ENCODE measurements at regions not wholly inside any gene's neighbourhood (a gene's known extent, or its start where the extent isn't known, plus 50 kb on each side); places are given as distances from the start of the nearest gene placed in this dataset.

GRCh38 chr15:26106556-26106955, 243.4 kb upstream of the ATP10A start:
- no peak for ATAC-seq
- WGBS, 2 donors: 82 to 89% methylated on average over 3 of the region's 3 CpGs
- no peak overlapping the region for H3K4me3 ChIP-seq
- intact Hi-C loops (cut with DNase I): no loop called here
- DNase-seq: no peak
- H3K4me1 ChIP-seq: no peaks in the 10 kb centered on the region
- no peaks in the 10 kb centered on the region for H3K9me3 ChIP-seq
- no peak overlapping the region for H3K27ac ChIP-seq
- H3K27me3 ChIP-seq: no peaks in the 10 kb centered on the region
- no peak for TF ChIP-seq CTCF (IDR thresholded peaks at IDR 0.05)
- TF ChIP-seq POLR2A (IDR thresholded peaks at IDR 0.05): no peak
- H3K36me3 ChIP-seq (replicated peaks in 1 of 2; ENCODE audit: insufficient read depth in 1 of 2, low read depth in 2 of 2): no peaks in the 10 kb centered on the region

- H3K27ac ChIP-seq: no peak overlapping the region
- H3K4me1 ChIP-seq: no peaks in the 10 kb centered on the region
- TF ChIP-seq CTCF (IDR thresholded peaks at IDR 0.05) (no peak), POLR2A (IDR thresholded peaks at IDR 0.05) (no peak)
- no peaks in the 10 kb centered on the region for H3K36me3 ChIP-seq (replicated peaks in 1 of 2; ENCODE audit: insufficient read depth in 1 of 2, low read depth in 2 of 2)
- no peak overlapping the region for H3K4me3 ChIP-seq
- intact Hi-C loops (cut with DNase I): no loop called here
- H3K27me3 ChIP-seq: no peaks in the 10 kb centered on the region
- H3K9me3 ChIP-seq: no peaks in the 10 kb centered on the region
- no peak for ATAC-seq
- DNase-seq: no peak
- 60 to 79% methylated on average over 7 of the region's 7 CpGs for WGBS, 2 donors
Measured at GRCh38 chr15:26103002-26103404, 239.9 kb upstream of the ATP10A start.

GRCh38 chr15:26102365-26102764, 239.2 kb upstream of the ATP10A start:
- Histone ChIP-seq H3K36me3 (replicated peaks in 1 of 2; ENCODE audit: insufficient read depth in 1 of 2, low read depth in 2 of 2) (no peaks in the 10 kb centered on the region), H3K9me3 (no peaks in the 10 kb centered on the region), H3K27me3 (no peaks in the 10 kb centered on the region), H3K4me1 (no peaks in the 10 kb centered on the region), H3K27ac (no peak overlapping the region), H3K4me3 (no peak overlapping the region)
- 76 to 79% methylated on average over 4 of the region's 4 CpGs for WGBS, 2 donors
- no peak for TF ChIP-seq POLR2A (IDR thresholded peaks at IDR 0.05)
- no peak for TF ChIP-seq CTCF (IDR thresholded peaks at IDR 0.05)
- DNase-seq (no peak), ATAC-seq (no peak)
- intact Hi-C loops (cut with DNase I): no loop called here

- no peak for ATAC-seq
Measured at GRCh38 chr15:26101443-26101842, 238.3 kb upstream of the ATP10A start.

More at GRCh38 chr15:26101443-26101842, 238.3 kb upstream of the ATP10A start:
- intact Hi-C loops (cut with DNase I): no loop called here
- no peaks in the 10 kb centered on the region for H3K27me3 ChIP-seq
- H3K36me3 ChIP-seq (replicated peaks in 1 of 2; ENCODE audit: insufficient read depth in 1 of 2, low read depth in 2 of 2): no peaks in the 10 kb centered on the region
- no peak for DNase-seq
- TF ChIP-seq CTCF (IDR thresholded peaks at IDR 0.05) (no peak), POLR2A (IDR thresholded peaks at IDR 0.05) (no peak)
- 82 to 91% methylated on average over 3 of the region's 3 CpGs for WGBS, 2 donors
- no peak overlapping the region for H3K4me3 ChIP-seq
- no peaks in the 10 kb centered on the region for H3K9me3 ChIP-seq
- no peak overlapping the region for H3K27ac ChIP-seq
- H3K4me1 ChIP-seq: no peaks in the 10 kb centered on the region

All from body of pancreas (tissue), 4 donors.